ENCODE measurements at regions not wholly inside any gene's neighbourhood (a gene's known extent, or its start where the extent isn't known, plus 50 kb on each side); places are given as distances from the start of the nearest gene placed in this dataset.

GRCh38 chr4:98210281-98210680 is 50.9 kb upstream of the RAP1GDS1 start:
- H3K4me3 ChIP-seq, result no peak overlapping the region
- 8 to 100% (median 77%) methylated on average over 1 of the region's 1 CpG; no CpG with 5 or more reads in 2 of the 10 experiments for WGBS, 10 experiments
- no peaks in the 10 kb centered on the region for H3K4me1 ChIP-seq (replicated peaks in 1 of 2)
- in situ Hi-C loops (cut with MboI; ENCODE audit: low pct_unique_long_range_greater_than_20kb in 2 of 9, low sequenced_read_pairs in 9 of 9, unreplicated experiment in 9 of 9), result no loop called here
- ATAC-seq (replicated peaks in 6 of 8), result no peak
- no peak overlapping the region for H3K27ac ChIP-seq

GRCh38 chr4:98209111-98209510 is 52.1 kb upstream of the RAP1GDS1 start:
- H3K4me1 ChIP-seq (replicated peaks in 1 of 2), result no peaks in the 10 kb centered on the region
- no peak overlapping the region for H3K27ac ChIP-seq
- WGBS, 10 experiments, result 29 to 100% (median 89%) methylated on average over 1 of the region's 1 CpG; no CpG with 5 or more reads in 5 of the 10 experiments
- no peak for ATAC-seq (replicated peaks in 6 of 8)
- no peak overlapping the region for H3K4me3 ChIP-seq
- in situ Hi-C loops (cut with MboI; ENCODE audit: low pct_unique_long_range_greater_than_20kb in 2 of 9, low sequenced_read_pairs in 9 of 9, unreplicated experiment in 9 of 9), result no loop called here

DNA sequence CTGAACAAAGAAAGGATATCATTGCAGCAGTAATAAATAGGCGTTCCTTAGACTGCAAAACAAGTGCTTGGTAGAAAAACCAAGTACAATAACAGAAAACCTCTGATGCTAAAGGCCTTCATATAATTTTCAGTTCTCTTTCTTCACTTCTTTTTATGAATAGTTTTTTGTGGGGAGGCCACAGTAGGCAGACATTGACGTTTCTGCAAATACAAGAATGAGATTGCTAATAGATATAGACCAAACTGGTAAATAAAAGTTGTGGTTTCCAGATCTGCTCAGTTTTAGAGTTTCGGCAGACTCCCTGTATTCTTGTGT is 57.0 kb upstream of the RAP1GDS1 start:
- Histone ChIP-seq H3K4me1 (replicated peaks in 1 of 2) (no peaks in the 10 kb centered on the region), H3K27ac (no peak overlapping the region), H3K4me3 (no peak overlapping the region)
- in situ Hi-C loops (cut with MboI; ENCODE audit: low pct_unique_long_range_greater_than_20kb in 2 of 9, low sequenced_read_pairs in 9 of 9, unreplicated experiment in 9 of 9), result no loop called here
- no peak for ATAC-seq (replicated peaks in 6 of 8)
- 53 to 100% (median 88%) methylated on average over 2 to 3 of the region's 3 CpGs for WGBS, 10 experiments

DNA sequence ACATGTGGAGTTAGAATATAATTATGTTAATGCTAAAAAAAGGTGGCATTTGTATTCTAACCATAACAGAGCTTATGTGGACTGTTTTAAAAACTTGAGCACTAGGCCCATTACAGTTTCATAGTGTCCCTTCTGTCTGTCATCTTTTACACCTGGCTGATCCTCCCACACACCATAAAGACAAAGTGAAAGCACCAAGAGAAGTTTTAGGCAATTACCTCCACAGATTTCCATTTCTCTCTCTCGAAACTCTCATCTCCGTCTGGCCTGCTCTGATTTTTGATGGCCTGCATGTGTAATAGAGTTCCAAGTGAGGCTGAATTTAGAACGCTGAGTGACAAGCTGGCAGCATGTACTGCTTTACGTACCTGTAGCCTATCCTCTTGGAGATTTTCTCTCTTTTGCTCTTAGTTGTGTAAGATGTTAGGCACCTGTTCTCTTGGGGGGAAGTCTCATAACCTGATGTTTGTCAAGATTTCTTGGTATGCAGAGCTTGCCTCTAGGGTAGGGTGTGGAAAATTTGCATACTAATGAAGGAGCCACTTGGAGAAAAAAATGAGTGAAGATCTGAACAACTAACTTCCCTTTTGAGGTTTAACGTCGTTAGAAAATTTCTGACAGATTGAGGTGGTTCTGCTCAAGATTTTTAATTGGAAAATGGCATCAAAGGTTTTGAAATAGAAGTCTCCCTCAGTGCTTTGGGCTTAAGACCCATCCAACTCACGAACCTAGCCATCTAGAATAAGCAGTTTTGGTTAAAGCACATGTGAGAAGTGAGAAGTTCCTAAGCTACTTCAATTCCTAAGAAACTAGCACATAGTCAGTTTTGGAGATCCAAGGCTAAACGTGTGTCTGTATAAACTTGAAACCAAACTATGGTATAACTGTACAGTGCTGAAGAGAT is 57.6 kb upstream of the RAP1GDS1 start:
- in situ Hi-C loops (cut with MboI; ENCODE audit: low pct_unique_long_range_greater_than_20kb in 2 of 9, low sequenced_read_pairs in 9 of 9, unreplicated experiment in 9 of 9), result no loop called here

DNA sequence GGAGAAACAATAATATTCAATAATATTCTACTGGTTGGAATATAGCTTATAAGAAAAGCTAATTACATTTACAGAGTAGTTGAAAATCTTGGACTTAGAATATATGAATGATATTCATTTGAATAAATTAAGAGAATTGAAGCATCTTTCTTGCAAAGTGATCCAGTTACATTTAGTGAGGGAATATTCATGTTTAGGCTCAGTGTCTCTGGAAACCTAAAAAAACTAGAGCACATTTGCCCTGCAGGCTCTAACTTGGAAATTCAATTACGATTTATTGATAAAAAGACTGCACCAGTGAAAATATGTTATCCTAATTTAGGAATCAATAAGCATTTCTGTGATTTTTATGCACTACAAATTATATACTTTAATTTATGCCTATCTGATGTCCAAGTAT is 58.3 kb upstream of the RAP1GDS1 start:
- Histone ChIP-seq H3K27ac (no peak overlapping the region), H3K4me1 (replicated peaks in 1 of 2) (no peaks in the 10 kb centered on the region), H3K4me3 (no peak overlapping the region)
- 0 to 100% (median 67%) methylated on average over 1 of the region's 1 CpG; no CpG with 5 or more reads in 1 of the 10 experiments for WGBS, 10 experiments
- in situ Hi-C loops (cut with MboI; ENCODE audit: low pct_unique_long_range_greater_than_20kb in 2 of 9, low sequenced_read_pairs in 9 of 9, unreplicated experiment in 9 of 9), result no loop called here
- peak in 2 of 8 experiments; percentile 50 to 91 for ATAC-seq (replicated peaks in 6 of 8)

More for the DNA sequence above, 57.6 kb upstream of the RAP1GDS1 start:
- Histone ChIP-seq H3K27ac (no peak overlapping the region), H3K4me1 (replicated peaks in 1 of 2) (no peaks in the 10 kb centered on the region), H3K4me3 (no peak overlapping the region)
- peak in 2 of 8 experiments; percentile 32 to 62 for ATAC-seq (replicated peaks in 6 of 8)
- 28 to 100% (median 69%) methylated on average over 2 to 6 of the region's 8 CpGs for WGBS, 10 experiments

- in situ Hi-C loops (cut with MboI; ENCODE audit: low pct_unique_long_range_greater_than_20kb in 2 of 9, low sequenced_read_pairs in 9 of 9, unreplicated experiment in 9 of 9), result no loop called here
- ATAC-seq (replicated peaks in 6 of 8), result peak in 1 of 8 experiments; percentile 18
- H3K27ac ChIP-seq, result no peak overlapping the region
- H3K4me3 ChIP-seq, result no peak overlapping the region
- no peaks in the 10 kb centered on the region for H3K4me1 ChIP-seq (replicated peaks in 1 of 2)
- WGBS, 10 experiments, result 50 to 100% (median 95%) methylated on average over 1 to 4 of the region's 4 CpGs; no CpG with 5 or more reads in 3 of the 10 experiments
These were observed 56.0 kb upstream of the STPG2 start for GRCh38 chr4:98199247-98199646.

DNA sequence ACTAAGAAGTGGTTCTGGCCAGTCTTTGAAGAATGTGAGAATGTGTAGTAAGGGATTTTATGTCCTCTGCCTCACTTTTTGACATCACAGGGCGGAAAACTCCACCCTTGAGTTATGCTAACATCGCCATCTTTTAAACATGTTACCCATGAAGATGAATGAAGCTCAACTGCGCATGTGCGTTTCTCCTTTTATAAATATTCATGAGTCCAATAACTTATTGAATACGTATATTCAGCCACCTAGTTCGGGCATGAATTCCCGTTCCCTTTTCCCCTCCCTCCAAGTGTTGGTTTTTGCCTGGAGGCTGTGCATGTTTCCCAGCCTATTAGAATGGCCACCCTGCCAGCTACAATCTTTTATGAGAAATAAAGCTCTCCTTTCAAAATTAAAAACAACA is 51.7 kb upstream of the STPG2 start:
- ATAC-seq (replicated peaks in 6 of 8), result peak in 3 of 8 experiments; percentile 47 to 88 (median 72)
- whole genome bisulfite sequencing, 10 experiments, result 8 to 94% (median 77%) methylated on average over 2 to 7 of the region's 7 CpGs; no CpG with 5 or more reads in 1 of the 10 experiments
- in situ Hi-C loops (cut with MboI; ENCODE audit: low pct_unique_long_range_greater_than_20kb in 2 of 9, low sequenced_read_pairs in 9 of 9, unreplicated experiment in 9 of 9), result no loop called here
- H3K4me3 ChIP-seq, result no peak overlapping the region
- H3K4me1 ChIP-seq (replicated peaks in 1 of 2), result no peaks in the 10 kb centered on the region
- H3K27ac ChIP-seq, result no peak overlapping the region

DNA sequence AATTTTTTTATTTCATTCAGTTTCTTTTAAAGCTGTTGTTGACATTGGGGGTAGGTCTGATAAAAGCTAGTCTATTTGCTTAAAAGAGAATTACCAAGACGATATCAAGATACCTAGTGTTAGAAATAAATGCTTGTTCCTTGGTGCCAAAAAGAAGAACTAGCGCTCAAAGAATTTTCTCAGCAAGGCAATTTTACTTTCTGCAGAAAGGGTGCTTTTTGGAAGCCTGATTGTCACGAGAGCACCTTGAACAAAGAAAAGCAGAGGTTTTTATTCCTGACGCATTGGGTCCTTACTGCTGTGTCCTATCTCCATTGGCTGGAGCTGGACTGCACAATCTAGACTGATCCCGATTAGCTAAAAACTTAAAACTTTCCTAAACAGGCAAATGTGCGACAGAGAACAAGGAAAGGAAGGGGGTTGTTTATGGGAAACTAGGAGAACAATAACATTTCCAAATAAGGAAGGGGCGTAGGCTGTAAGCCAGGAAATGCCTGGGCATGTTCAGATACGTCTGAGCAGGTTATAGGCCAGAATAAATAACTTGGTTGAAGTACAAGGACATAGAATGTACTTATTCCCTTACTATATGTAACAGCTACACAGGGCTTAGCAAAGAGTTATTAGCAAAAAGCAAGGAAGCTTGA is 50.3 kb upstream of the STPG2 start:
- in situ Hi-C loops (cut with MboI; ENCODE audit: low pct_unique_long_range_greater_than_20kb in 2 of 9, low sequenced_read_pairs in 9 of 9, unreplicated experiment in 9 of 9), result no loop called here
- Histone ChIP-seq H3K27ac (no peak overlapping the region), H3K4me3 (no peak overlapping the region), H3K4me1 (replicated peaks in 1 of 2) (no peaks in the 10 kb centered on the region)
- 36 to 100% (median 87%) methylated on average over 3 to 8 of the region's 8 CpGs for WGBS, 10 experiments
- no peak for ATAC-seq (replicated peaks in 6 of 8)

All from motor neuron (in vitro differentiated cells).